HEK293 (cell line): ENCODE measurements at regions not wholly inside any gene's neighbourhood (a gene's known extent, or its start where the extent isn't known, plus 50 kb on each side); places are given as distances from the start of the nearest gene placed in this dataset.
A peak's percentile ranks its signal among the peaks of the same experiment; 100 is the strongest.

Source experiments
- CTCF ChIA-PET: fragments of 350-600 bp; formaldehyde crosslinking; extraction: SDS; loops from one replicate; lab custom pipeline; 2021; ENCODE audit warnings: antibody characterized with exemption; lab: Yijun Ruan, JAX
- POLR2A ChIA-PET: fragments of 300-600 bp; formaldehyde crosslinking; extraction: SDS; loops from one replicate; lab custom pipeline; 2020; ENCODE audit warnings: antibody characterized with exemption, inconsistent platforms; lab: Yijun Ruan, JAX
- H3K27ac ChIP-seq: fragments of 200-500 bp; sonication (Bioruptor generic); 2 replicates; pipeline ENCODE4 v1.5.1; 2014; ENCODE audit warnings: low read depth, low read length, control low read depth, inconsistent platforms; ENCODE audit errors: extremely low read depth
- H3K36me3 ChIP-seq, 2 experiments: fragments of 200-500 bp in 1 of 2; sonication (Bioruptor generic) in 1 of 2; 1 replicate in 1 of 2; 2 replicates in 1 of 2; pipeline ENCODE4 v1.5.1; 2014 to 2017; ENCODE audit warnings: inconsistent platforms in 2 of 2, low read length in 2 of 2; ENCODE audit not compliant: control insufficient read depth in 2 of 2, insufficient read depth in 1 of 2
- H3K4me1 ChIP-seq: fragments of 200-500 bp; sonication (Bioruptor generic); 2 replicates; pipeline ENCODE4 v1.5.1; 2014; ENCODE audit warnings: mild to moderate bottlenecking, low read length, inconsistent platforms; ENCODE audit not compliant: control insufficient read depth, insufficient read depth
- H3K4me3 ChIP-seq: 2 replicates; pipeline ENCODE4 v1.5.1; 2011; ENCODE audit warnings: low read depth, mild to moderate bottlenecking, control low read depth, low read length, moderate library complexity
- H3K9me3 ChIP-seq: fragments of 200-500 bp; sonication (Bioruptor generic); 2 replicates; pipeline ENCODE4 v1.5.1; 2014; ENCODE audit warnings: low read depth, low read length, inconsistent platforms; ENCODE audit not compliant: control insufficient read depth, insufficient read depth
- BCL11A ChIP-seq: fragments of 450-650 bp; formaldehyde crosslinking; IDR thresholded peaks from 2 replicates; pipeline ENCODE4 v1.5.1; 2016; ENCODE audit warnings: low read depth, missing biosample characterization, missing genetic modification characterization
- KLF7 ChIP-seq: fragments of 450-650 bp; formaldehyde crosslinking; IDR thresholded peaks from 2 replicates; pipeline ENCODE4 v1.5.1; 2016; ENCODE audit warnings: missing biosample characterization, missing genetic modification characterization, borderline replicate concordance
- SETDB1 ChIP-seq: IDR thresholded peaks from one replicate; pipeline ENCODE4 v1.6.1; 2017; ENCODE audit warnings: mild to moderate bottlenecking, low read length, moderate library complexity, mixed read lengths; ENCODE audit not compliant: insufficient read length
- TRIM28 ChIP-seq: IDR thresholded peaks from 2 replicates; pipeline ENCODE4 v1.6.1; 2011; ENCODE audit warnings: low read length, control low read depth, borderline replicate concordance
- ZNF248 ChIP-seq: fragments of 450-650 bp; formaldehyde crosslinking; IDR thresholded peaks from 2 replicates; pipeline ENCODE4 v1.5.1; 2017; ENCODE audit warnings: missing biosample characterization, missing genetic modification characterization
- ZNF391 ChIP-seq: fragments of 450-650 bp; formaldehyde crosslinking; IDR thresholded peaks from 2 replicates; pipeline ENCODE4 v1.5.1; 2016; ENCODE audit warnings: low read depth, missing biosample characterization, missing genetic modification characterization, borderline replicate concordance
- ZNF423 ChIP-seq: fragments of 450-650 bp; formaldehyde crosslinking; IDR thresholded peaks from 2 replicates; pipeline ENCODE4 v1.5.1; 2016; ENCODE audit warnings: missing biosample characterization, missing genetic modification characterization
- ZNF510 ChIP-seq: fragments of 450-650 bp; formaldehyde crosslinking; IDR thresholded peaks from 2 replicates; pipeline ENCODE4 v1.5.1; 2018; ENCODE audit warnings: mild to moderate bottlenecking, missing genetic modification characterization, missing biosample characterization; ENCODE audit not compliant: insufficient replicate concordance
- ZNF558 ChIP-seq: fragments of 450-650 bp; formaldehyde crosslinking; IDR thresholded peaks from 2 replicates; pipeline ENCODE4 v1.5.1; 2016; ENCODE audit warnings: missing biosample characterization, missing genetic modification characterization
- ZNF596 ChIP-seq: fragments of 450-650 bp; IDR thresholded peaks from 2 replicates; pipeline ENCODE4 v1.5.0; 2018; ENCODE audit warnings: missing biosample characterization, mild to moderate bottlenecking, missing genetic modification characterization, moderate library complexity
- ZNF610 ChIP-seq: fragments of 450-650 bp; formaldehyde crosslinking; IDR thresholded peaks from 2 replicates; pipeline ENCODE4 v1.5.1; 2016; ENCODE audit warnings: missing biosample characterization, missing genetic modification characterization, borderline replicate concordance
- ZNF626 ChIP-seq: fragments of 450-650 bp; sonication (Bioruptor Pico); formaldehyde crosslinking; IDR thresholded peaks from 2 replicates; pipeline ENCODE4 v1.5.1; 2018; ENCODE audit warnings: missing biosample characterization, missing genetic modification characterization, inconsistent platforms
- ZNF677 ChIP-seq: fragments of 450-650 bp; IDR thresholded peaks from 2 replicates; pipeline ENCODE4 v1.5.0; 2018; ENCODE audit warnings: missing biosample characterization, mild to moderate bottlenecking, missing genetic modification characterization, moderate library complexity
- ZNF701 ChIP-seq: fragments of 450-650 bp; formaldehyde crosslinking; IDR thresholded peaks from 2 replicates; pipeline ENCODE4 v1.5.1; 2016; ENCODE audit warnings: missing biosample characterization, missing genetic modification characterization
- TF ChIP-seq, protein P1 (sequence below): fragments of 450-650 bp; formaldehyde crosslinking; IDR thresholded peaks from 2 replicates; pipeline ENCODE4 v1.5.1; 2016; ENCODE audit warnings: missing biosample characterization, missing genetic modification characterization
- TF ChIP-seq, protein P2 (sequence below): fragments of 450-650 bp; formaldehyde crosslinking; IDR thresholded peaks from 2 replicates; pipeline ENCODE4 v1.5.1; 2017; ENCODE audit warnings: missing biosample characterization, missing genetic modification characterization
- TF ChIP-seq, protein P3 (sequence below): fragments of 450-650 bp; IDR thresholded peaks from 2 replicates; pipeline ENCODE4 v1.5.1; 2018; ENCODE audit warnings: missing biosample characterization, mild to moderate bottlenecking, missing genetic modification characterization
- TF ChIP-seq, protein P4 (sequence below): fragments of 450-650 bp; formaldehyde crosslinking; IDR thresholded peaks from 2 replicates; pipeline ENCODE4 v1.5.1; 2016; ENCODE audit warnings: missing biosample characterization, missing genetic modification characterization

DNA sequence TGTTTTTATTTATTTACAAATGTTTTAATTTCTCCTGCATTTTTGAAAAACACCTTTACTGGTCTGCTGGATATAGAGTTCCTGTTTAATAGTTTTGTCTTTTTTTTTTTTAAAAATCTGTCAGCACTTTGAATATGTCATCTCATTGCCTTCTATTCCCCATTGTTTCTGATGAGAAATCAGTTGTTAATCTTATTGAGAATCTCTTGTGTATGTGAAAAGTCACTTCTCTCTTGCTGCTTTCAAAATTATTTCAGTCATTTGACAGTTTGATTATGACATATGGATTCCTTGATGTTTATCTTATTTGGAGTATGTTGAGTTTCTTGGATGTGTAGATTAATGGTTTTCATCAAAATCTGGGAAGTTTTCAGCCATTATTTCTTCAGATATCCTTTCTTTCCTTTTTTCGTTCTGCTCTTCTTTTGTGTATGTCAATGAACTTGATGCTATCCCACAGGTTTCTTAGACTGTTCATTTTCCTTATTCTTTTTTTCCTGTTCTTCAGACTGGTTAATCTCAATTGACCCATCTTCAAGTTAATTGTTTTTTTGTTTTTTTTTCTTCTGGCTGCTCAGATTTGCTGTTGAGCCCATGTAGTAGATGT, 51.2 kb upstream of the CCDC190 start:
- no peak overlapping the region for H3K27ac ChIP-seq
- no peaks in the 10 kb centered on the region for H3K9me3 ChIP-seq
- H3K4me1 ChIP-seq, result no peaks in the 10 kb centered on the region
- TF ChIP-seq ZNF677 (tag by site-specific recombination) (no peak), ZNF558 (tag by site-specific recombination) (peak; percentile 62; the same call in 1 of the 2 replicates), ZNF391 (no peak), ZNF248 (tag by site-specific recombination) (no peak), KLF7 (no peak), TRIM28 (peak; percentile 99), ZNF510 (tag by site-specific recombination) (peak; percentile 18), ZNF610 (tag by site-specific recombination) (peak; percentile 24; the same call in 1 of the 2 replicates), ZNF596 (tag by site-specific recombination) (no peak), BCL11A (tag by site-specific recombination) (no peak), ZNF423 (tag by site-specific recombination) (no peak), ZNF626 (no peak), ZNF701 (tag by site-specific recombination) (no peak), SETDB1 (peak; percentile 91)
- TF ChIP-seq, protein P1, sequence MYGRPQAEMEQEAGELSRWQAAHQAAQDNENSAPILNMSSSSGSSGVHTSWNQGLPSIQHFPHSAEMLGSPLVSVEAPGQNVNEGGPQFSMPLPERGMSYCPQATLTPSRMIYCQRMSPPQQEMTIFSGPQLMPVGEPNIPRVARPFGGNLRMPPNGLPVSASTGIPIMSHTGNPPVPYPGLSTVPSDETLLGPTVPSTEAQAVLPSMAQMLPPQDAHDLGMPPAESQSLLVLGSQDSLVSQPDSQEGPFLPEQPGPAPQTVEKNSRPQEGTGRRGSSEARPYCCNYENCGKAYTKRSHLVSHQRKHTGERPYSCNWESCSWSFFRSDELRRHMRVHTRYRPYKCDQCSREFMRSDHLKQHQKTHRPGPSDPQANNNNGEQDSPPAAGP (tag by site-specific recombination), result no peak
- TF ChIP-seq, protein P2, sequence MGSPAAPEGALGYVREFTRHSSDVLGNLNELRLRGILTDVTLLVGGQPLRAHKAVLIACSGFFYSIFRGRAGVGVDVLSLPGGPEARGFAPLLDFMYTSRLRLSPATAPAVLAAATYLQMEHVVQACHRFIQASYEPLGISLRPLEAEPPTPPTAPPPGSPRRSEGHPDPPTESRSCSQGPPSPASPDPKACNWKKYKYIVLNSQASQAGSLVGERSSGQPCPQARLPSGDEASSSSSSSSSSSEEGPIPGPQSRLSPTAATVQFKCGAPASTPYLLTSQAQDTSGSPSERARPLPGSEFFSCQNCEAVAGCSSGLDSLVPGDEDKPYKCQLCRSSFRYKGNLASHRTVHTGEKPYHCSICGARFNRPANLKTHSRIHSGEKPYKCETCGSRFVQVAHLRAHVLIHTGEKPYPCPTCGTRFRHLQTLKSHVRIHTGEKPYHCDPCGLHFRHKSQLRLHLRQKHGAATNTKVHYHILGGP (tag by site-specific recombination), result no peak
- TF ChIP-seq, protein P3, sequence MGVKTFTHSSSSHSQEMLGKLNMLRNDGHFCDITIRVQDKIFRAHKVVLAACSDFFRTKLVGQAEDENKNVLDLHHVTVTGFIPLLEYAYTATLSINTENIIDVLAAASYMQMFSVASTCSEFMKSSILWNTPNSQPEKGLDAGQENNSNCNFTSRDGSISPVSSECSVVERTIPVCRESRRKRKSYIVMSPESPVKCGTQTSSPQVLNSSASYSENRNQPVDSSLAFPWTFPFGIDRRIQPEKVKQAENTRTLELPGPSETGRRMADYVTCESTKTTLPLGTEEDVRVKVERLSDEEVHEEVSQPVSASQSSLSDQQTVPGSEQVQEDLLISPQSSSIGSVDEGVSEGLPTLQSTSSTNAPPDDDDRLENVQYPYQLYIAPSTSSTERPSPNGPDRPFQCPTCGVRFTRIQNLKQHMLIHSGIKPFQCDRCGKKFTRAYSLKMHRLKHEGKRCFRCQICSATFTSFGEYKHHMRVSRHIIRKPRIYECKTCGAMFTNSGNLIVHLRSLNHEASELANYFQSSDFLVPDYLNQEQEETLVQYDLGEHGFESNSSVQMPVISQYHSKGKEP, result no peak
- TF ChIP-seq, protein P4, sequence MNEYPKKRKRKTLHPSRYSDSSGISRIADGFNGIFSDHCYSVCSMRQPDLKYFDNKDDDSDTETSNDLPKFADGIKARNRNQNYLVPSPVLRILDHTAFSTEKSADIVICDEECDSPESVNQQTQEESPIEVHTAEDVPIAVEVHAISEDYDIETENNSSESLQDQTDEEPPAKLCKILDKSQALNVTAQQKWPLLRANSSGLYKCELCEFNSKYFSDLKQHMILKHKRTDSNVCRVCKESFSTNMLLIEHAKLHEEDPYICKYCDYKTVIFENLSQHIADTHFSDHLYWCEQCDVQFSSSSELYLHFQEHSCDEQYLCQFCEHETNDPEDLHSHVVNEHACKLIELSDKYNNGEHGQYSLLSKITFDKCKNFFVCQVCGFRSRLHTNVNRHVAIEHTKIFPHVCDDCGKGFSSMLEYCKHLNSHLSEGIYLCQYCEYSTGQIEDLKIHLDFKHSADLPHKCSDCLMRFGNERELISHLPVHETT (tag by site-specific recombination), result no peak
- CTCF ChIA-PET, result no interaction called here
- no peak overlapping the region for H3K4me3 ChIP-seq
- POLR2A ChIA-PET, result no interaction called here
- no peaks in the 10 kb centered on the region for H3K36me3 ChIP-seq
